ENCODE measurements at regions not wholly inside any gene's neighbourhood (a gene's known extent, or its start where the extent isn't known, plus 50 kb on each side); places are given as distances from the start of the nearest gene placed in this dataset.
"Not testable (repeated sequence)": the region's sequence is repeated elsewhere in the genome, so short reads cannot be mapped to it uniquely, and the experiment has no call there.

DNA sequence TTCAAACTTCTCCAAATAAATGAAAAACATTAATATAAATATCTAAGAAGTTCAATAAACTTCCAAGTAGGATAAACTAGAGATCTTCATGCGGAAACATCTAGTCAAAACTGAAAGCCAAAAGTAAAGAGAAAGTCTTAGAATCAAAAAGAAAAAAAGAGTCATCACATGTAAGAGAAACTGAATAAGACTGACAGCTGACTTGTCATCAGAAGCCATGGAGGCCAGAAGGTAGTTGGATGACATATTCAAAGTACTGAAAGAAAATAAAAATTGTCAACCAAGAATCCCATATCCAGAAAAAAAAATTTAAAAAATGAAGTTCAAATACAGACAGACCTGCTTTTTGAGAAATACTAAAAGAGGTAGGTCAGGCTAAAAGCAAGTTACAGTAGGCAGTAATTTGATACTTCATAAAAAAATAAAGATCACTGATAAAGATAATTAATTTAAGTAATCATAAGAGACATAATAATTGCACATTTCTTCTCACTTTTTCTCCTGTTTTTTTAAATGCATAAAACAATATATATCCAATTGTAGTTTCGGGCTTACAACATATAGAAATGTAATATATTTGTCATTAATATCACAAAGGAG is 327.6 kb upstream of the PCDH9 start:
- no peak for DNase-seq
- in situ Hi-C loops (cut with MboI; ENCODE audit: low pct_unique_long_range_greater_than_20kb, low sequenced_read_pairs): no loop called here

- in situ Hi-C loops (cut with MboI; ENCODE audit: low pct_unique_long_range_greater_than_20kb, low sequenced_read_pairs): no loop called here
- DNase-seq: no peak
Measured at GRCh38 chr13:67557118-67557517, 327.0 kb upstream of the PCDH9 start.

GRCh38 chr13:67554746-67555452 is 324.8 kb upstream of the PCDH9 start:
- no peak for DNase-seq
- in situ Hi-C loops (cut with MboI; ENCODE audit: low pct_unique_long_range_greater_than_20kb, low sequenced_read_pairs): no loop called here

- in situ Hi-C loops (cut with MboI; ENCODE audit: low pct_unique_long_range_greater_than_20kb, low sequenced_read_pairs): no loop called here
Measured at GRCh38 chr13:67554286-67554685, 324.1 kb upstream of the PCDH9 start.

DNA sequence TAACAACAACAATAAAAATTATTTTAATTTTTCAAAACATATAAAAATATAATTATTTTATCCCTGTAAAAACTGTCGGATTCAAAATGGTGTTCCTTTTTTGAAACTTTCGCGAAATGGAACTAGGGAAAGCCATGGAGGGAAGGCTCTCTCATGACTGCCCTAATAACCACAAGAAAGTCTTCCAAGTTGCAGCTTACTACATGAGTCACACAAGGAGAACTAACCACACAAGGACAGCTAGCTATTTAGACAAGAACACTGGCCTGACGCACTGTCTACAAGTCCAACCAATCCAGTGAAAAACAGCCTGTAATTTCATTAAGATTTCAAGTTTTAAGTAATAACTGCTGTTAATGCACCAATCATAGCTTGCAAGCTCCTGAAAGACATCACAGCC is 319.2 kb upstream of the PCDH9 start:
- in situ Hi-C loops (cut with MboI; ENCODE audit: low pct_unique_long_range_greater_than_20kb, low sequenced_read_pairs): no loop called here
- DNase-seq: peak; percentile 9

More at GRCh38 chr13:67554286-67554685, 324.1 kb upstream of the PCDH9 start:
- DNase-seq: no peak

- no peak for DNase-seq
- in situ Hi-C loops (cut with MboI; ENCODE audit: low pct_unique_long_range_greater_than_20kb, low sequenced_read_pairs): no loop called here
Measured at GRCh38 chr13:67538906-67539305, 308.8 kb upstream of the PCDH9 start.

DNA sequence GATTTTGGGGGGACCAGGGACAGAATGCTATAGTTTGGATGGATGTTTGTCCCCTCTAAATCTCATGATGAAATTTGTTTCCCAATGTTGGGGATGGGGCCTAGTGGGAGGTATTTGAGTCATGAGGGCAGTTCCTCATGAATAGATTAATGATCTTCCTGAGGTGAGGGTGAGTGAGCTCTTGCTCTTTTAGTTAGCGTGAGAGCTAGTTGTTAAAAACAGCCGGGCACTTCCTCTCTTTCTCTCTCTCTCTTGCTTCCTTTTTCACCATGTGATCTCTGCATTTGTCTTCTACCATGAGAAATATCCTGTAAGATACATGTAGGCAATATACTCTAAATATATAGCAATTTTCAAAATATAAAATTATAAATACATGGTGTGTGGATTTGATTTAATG is 290.8 kb upstream of the PCDH9 start:
- peak; percentile 89 for DNase-seq
- in situ Hi-C loops (cut with MboI; ENCODE audit: low pct_unique_long_range_greater_than_20kb, low sequenced_read_pairs): no loop called here

DNA sequence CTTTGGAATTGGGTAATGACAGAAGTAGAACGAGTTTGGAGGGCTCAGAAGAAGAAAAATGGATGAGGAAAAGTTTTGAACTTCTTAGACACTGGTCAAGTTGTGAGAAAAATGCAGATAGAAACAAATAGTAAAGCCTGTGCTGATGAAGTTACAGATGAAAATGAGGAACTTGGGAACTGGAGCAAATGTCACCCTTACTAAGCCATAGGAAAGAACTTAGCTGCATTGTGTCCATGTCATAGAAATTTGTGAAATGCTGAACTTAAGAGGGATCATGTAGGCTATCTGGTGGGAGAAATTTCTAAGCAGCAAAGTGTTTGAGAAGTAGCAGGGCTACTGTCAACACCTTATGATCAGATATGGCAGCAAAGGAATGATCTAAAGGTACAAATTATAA is 289.2 kb upstream of the PCDH9 start:
- DNase-seq: peak; percentile 41
- in situ Hi-C loops (cut with MboI; ENCODE audit: low pct_unique_long_range_greater_than_20kb, low sequenced_read_pairs): no loop called here

DNA sequence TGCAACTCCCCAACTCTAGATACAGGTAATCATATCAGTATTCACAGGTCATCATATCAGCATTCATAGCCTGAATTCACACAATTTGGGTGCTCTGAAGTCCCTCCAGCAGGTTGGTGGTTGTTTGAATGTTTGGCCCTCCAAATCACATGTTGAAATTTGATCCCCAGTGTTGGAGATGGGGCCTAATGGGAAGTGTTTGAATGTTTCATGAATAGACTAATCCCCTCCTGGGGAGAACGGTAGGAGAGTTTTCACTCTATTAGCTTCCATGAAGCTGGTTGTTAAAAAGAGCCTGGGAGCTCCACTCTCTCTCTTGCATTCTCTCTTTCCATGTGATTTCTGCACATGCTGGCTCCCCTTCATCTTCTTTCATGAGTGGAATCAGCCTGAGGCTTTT is 288.6 kb upstream of the PCDH9 start:
- no peak for DNase-seq
- in situ Hi-C loops (cut with MboI; ENCODE audit: low pct_unique_long_range_greater_than_20kb, low sequenced_read_pairs): no loop called here

DNA sequence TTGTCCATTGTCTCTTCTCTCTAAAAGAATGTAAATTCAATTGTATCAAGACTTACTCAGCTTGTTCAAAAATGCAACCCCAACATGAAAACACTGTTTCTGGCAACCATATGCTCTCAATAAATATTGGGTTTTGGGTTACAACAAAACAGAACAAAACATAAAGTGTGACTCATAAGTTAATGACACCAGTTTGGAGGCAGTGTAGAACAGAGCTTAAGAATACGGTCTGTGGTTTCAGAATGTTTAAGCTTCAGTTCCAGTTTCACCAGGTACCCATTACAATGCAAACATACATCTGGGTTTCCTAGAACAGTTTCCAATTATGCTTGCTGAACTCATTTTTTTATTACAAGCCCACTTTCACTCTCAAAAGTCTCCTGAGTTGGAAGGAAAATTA is 285.8 kb upstream of the PCDH9 start:
- peak; percentile 53 for DNase-seq
- in situ Hi-C loops (cut with MboI; ENCODE audit: low pct_unique_long_range_greater_than_20kb, low sequenced_read_pairs): no loop called here

- in situ Hi-C loops (cut with MboI; ENCODE audit: low pct_unique_long_range_greater_than_20kb, low sequenced_read_pairs): no loop called here
- DNase-seq: no peak
Measured at GRCh38 chr13:67509018-67509417, 278.9 kb upstream of the PCDH9 start.

DNA sequence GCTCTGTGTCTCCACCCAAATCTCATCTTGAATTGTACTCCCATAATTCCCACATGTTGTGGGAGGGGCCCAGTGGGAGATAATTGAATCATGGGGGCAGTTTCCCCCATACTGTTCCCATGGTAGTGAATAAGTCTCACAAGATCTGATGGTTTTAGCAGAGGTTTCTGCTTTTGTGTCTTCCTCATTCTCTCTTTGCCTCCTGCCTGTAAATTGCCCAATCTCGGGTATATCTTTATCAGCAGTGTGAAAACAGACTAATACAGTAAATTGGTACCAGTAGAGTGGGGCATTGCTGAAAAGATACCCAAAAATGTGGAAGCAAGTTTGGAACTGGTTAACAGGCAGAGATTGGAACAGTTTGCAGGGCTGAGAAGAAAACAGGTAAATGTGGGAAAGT is 278.1 kb upstream of the PCDH9 start:
- in situ Hi-C loops (cut with MboI; ENCODE audit: low pct_unique_long_range_greater_than_20kb, low sequenced_read_pairs); DNase-seq: not testable (repeated sequence)

DNA sequence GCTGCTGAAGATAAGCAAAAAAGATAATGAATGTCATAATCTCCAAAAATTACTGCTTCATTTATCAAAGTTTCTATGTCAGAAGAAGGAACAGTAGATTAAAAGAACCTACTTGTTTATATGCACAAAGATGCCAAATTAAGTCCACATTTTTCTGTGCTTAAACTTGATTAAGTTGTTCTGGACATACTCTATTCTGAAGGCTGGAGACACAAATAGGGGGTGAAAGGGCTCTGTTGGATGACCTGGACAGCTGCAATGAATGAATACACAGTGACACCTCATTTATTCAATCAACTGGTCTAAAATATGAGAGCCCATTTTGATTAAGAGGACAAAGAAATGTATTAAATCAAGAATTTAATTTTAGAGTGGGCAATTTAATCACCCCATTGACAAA is 276.3 kb upstream of the PCDH9 start:
- in situ Hi-C loops (cut with MboI; ENCODE audit: low pct_unique_long_range_greater_than_20kb, low sequenced_read_pairs): no loop called here

DNA sequence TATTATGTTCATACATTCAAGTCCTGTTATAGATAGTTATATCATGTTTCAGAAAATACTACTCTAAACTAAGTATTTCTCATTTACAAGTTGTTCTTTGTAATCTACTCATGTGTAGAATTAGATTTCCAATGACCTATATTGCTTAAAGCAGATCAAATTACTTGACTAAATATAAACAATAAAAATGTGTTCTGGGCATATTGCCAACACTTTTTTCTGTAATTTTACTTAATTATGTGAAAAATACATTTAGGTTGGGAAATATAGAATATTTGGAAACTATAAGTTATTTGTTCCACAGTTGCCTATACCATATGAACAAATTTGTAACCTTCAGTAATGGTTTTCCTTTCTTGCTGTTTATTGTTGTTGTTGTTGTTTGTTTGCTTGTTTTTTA is 275.2 kb upstream of the PCDH9 start:
- no peak for DNase-seq
- in situ Hi-C loops (cut with MboI; ENCODE audit: low pct_unique_long_range_greater_than_20kb, low sequenced_read_pairs): no loop called here

More for the DNA sequence above, 276.3 kb upstream of the PCDH9 start:
- DNase-seq: no peak

- no peak for DNase-seq
- in situ Hi-C loops (cut with MboI; ENCODE audit: low pct_unique_long_range_greater_than_20kb, low sequenced_read_pairs): no loop called here
Measured at GRCh38 chr13:67498948-67499347, 268.8 kb upstream of the PCDH9 start.

GRCh38 chr13:67493835-67494234 is 263.7 kb upstream of the PCDH9 start:
- DNase-seq: peak; percentile 71

GRCh38 chr13:67489016-67489415 is 258.9 kb upstream of the PCDH9 start:
- in situ Hi-C loops (cut with MboI; ENCODE audit: low pct_unique_long_range_greater_than_20kb, low sequenced_read_pairs): no loop called here
- no peak for DNase-seq

More at GRCh38 chr13:67493835-67494234, 263.7 kb upstream of the PCDH9 start:
- in situ Hi-C loops (cut with MboI; ENCODE audit: low pct_unique_long_range_greater_than_20kb, low sequenced_read_pairs): no loop called here

GRCh38 chr13:67481445-67481844 is 251.3 kb upstream of the PCDH9 start:
- in situ Hi-C loops (cut with MboI; ENCODE audit: low pct_unique_long_range_greater_than_20kb, low sequenced_read_pairs): no loop called here
- DNase-seq: no peak

DNA sequence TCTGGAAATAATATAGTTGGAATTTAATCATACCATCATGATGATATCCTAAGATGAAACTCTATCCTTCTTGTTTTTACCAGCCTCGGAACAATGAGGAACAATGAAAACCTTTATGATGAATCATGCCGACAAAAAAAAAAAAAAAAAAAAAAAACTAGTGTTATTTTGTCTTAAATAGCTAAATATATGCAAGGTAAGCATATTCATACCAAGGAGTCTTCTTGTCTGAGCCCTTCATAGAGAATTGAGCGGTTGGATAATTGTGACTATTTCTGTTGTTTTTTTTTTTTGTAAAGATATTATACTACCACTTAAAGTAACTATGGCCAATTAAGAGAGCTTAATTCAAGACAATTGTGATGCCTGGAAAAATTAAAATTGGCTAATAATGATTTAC is 244.0 kb upstream of the PCDH9 start:
- in situ Hi-C loops (cut with MboI; ENCODE audit: low pct_unique_long_range_greater_than_20kb, low sequenced_read_pairs): no loop called here
- DNase-seq: no peak

DNA sequence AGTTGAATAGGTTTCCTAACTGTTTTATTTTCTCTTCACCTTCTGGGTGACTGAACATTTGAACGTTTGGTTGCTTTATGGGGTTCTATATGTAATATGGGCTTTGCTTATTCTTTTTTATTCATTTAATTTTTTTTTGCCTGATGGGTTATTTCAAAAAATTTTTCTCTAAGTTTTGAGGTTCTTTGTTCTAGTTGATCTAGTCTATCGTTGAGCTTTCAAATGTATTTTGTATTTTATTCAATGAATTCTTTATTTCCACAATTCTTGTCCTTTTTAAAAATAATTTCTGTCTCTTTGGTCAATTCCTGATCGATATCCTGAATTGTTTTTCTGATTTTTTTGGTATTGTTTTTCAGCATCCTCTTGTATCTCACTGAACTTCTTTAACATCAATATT is 239.5 kb upstream of the PCDH9 start:
- in situ Hi-C loops (cut with MboI; ENCODE audit: low pct_unique_long_range_greater_than_20kb, low sequenced_read_pairs): no loop called here

GRCh38 chr13:67466569-67466968 is 236.4 kb upstream of the PCDH9 start:
- no peak for DNase-seq

More for the DNA sequence above, 239.5 kb upstream of the PCDH9 start:
- no peak for DNase-seq

More at GRCh38 chr13:67466569-67466968, 236.4 kb upstream of the PCDH9 start:
- in situ Hi-C loops (cut with MboI; ENCODE audit: low pct_unique_long_range_greater_than_20kb, low sequenced_read_pairs): no loop called here
